ENCODE measurements at regions not wholly inside any gene's neighbourhood (a gene's known extent, or its start where the extent isn't known, plus 50 kb on each side); places are given as distances from the start of the nearest gene placed in this dataset.
A peak's percentile ranks its signal among the peaks of the same experiment; 100 is the strongest.
"Not testable (repeated sequence)": the region's sequence is repeated elsewhere in the genome, so short reads cannot be mapped to it uniquely, and the experiment has no call there.

DNA sequence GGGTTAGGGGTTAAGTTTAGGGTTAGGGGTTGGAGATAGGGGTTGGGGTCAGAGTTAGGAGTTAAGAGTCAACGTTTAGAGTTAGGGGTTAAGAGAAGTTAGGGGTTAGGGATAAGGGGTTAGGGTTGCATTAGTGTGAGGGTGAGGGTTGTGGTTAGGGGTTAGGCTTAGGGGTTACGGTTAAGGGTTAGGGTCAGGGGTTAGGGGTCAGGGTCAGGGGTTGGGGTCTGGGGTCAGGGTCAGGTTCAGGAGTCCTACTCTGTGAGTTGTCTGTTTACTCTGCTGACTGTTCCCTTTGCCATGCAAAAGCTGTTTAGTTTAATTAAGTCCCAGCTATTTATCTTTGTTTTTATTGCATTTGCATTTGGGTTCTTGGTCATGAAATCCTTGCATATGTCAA is 1267.3 kb downstream of the FOXD4L5 start:
- not testable (repeated sequence) for H3K4me3 ChIP-seq, H3K27ac ChIP-seq

DNA sequence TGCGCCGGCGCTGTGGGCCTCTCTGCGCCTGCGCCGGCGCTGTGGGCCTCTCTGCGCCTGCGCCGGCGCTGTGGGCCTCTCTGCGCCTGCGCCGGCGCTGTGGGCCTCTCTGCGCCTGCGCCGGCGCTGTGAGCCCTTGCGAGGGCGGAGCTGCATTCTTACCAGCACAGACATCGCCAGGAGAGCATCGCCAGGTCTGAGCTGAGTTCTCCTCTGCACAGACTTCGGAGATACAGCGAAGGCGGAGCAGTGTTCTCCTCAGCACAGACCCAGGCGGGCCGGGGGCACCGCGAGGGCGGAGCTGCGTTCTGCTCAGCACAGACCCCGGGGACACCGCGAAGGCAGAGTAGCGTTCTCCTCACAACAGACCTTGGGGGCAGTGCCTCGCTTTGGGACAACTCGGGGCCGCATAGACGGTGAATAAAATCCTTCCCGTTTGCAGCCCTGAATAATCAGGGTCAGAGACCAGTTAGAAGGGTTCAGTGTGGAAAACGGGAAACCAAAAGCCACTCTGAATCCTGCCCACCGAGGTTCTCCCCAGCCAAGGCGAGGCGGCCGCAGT is 1268.1 kb downstream of the FOXD4L5 start:
- H3K4me3 ChIP-seq = peak overlapping the region in 3 of 7 experiments; percentile 12 to 29 (median 17)
- H3K27ac ChIP-seq = not testable (repeated sequence)

DNA sequence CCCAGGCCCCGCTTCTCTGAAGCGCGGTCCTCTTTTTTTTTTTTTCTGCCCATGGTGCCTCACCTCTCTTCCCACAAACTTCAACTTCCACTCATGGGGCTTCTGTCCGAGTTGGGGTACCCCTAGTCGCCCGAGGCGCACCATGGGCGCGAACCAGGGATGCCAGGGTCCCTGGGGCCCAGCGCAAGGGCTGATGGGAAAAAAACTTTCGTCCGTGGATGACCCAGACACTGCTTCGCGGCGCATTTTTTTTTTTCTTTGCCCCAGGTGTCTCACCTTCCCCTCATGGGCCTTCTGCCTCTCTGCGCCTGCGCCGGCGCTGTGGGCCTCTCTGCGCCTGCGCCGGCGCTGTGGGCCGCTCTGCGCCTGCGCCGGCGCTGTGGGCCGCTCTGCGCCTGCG is 1268.8 kb downstream of the FOXD4L5 start:
- H3K4me3 ChIP-seq = peak overlapping the region in 3 of 7 experiments; percentile 8 to 16 (median 13)

DNA sequence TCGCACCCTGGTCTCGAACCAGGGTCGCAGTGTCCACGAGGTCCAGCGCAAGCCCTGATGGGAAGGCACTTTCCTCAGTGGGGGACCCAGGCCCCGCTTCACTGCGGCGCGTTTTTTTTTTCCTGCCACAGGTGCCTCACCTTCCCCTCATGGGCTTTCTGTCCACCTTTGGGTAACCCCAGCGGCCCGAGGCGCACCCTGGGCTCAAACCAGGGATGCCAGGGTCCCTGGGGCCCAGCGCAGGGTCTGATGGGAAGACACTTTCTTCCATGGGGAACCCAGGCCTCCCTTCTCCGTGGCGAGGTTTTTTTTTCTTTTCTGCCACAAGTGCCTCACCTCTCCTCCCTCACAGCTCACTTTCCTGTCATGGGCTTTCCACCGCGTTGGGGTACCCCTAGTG is 1269.9 kb downstream of the FOXD4L5 start:
- no peak overlapping the region for H3K4me3 ChIP-seq
- H3K27ac ChIP-seq = no peak overlapping the region

More for the DNA sequence above, 1268.8 kb downstream of the FOXD4L5 start:
- H3K27ac ChIP-seq = not testable (repeated sequence)

DNA sequence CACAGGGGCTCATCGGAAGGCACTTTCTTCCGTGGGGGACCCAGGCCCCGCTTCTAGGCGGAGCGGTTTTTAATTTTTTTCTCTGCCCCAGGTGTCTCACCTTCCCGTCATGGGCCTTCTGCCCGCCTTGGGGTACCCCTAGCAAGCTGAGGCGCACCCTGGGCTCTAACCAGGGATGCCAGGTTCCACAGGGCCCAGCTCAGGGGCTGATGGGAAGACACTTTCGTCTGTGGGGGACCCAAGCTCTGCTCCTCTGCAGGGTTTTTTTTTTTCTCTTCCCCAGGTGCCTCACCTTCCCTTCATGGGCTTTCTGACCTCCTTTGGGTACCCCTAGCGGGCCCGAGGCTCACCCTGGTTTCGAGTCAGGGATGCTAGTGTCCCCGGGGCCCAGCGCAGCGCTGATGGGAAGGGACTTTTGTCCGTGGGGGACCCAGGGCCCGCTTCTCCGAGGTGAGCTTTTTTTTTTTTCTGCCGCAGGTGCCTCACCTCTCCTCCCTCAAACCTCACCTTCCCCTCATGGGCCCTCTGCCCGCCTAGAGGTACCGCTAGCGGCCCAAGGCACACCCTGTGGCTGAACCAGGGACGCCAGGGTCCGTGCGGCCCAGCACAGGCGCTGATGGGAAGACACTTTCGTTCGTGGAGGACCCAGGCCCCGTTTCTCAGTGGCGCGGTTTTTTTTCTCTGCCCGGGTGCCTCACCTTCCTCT is 1270.5 kb downstream of the FOXD4L5 start:
- not testable (repeated sequence) for H3K4me3 ChIP-seq, H3K27ac ChIP-seq

DNA sequence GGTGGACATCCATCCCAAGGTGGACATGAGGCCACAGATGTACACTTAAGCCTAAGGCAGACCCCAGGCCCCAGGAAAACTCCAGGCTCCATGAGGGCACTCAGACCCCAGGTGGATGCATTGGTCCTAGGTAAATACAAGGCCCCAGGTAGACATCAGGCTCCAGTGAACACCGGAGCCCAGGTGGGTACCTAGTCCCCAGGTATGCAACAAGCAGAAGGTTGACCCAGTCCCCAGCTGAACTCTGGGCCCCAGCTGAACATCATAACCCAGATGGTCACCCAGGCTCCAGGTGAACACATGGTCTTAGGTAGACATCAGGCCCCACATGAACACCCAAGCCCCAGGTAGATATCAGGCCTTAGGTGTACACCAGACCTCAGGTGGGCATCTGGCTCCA is 1271.9 kb downstream of the FOXD4L5 start:
- not testable (repeated sequence) for H3K27ac ChIP-seq, H3K4me3 ChIP-seq

DNA sequence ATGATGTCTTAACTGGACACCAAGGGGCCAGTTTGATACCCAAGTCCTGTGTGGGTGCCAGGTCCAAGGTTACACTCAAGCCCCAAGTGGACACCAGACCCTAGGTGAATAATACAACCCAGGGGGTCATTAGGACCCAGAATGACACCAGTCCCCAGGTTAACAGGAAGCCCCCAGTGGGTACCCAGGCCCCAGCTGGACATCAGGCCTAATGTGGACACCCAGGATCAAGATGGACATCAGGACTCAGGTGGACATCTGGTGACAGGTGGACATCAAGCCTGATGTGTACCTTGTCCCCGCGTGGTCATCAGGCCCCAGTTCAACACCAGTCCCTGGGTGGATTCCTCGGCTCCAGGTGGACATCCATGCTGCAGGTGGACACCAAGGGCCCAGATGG is 1273.0 kb downstream of the FOXD4L5 start:
- not testable (repeated sequence) for H3K27ac ChIP-seq, H3K4me3 ChIP-seq

DNA sequence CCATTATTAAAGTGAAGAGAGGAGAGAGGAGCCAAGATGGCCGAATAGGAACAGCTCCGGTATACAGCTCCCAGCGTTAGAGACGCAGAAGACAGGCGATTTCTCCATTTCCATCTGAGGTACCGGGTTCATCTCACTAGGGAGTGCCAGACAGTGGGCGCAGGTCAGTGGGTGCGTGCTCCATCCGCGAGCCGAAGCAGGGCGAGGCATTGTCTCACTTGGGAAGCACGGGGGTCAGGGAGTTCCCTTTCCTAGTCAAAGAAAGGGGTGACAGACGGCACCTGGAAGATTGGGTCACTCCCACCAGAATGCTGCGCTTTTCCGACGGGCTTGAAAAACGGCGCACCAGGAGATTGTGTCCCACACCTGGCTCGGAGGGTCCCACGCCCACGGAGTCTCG is 1305.3 kb downstream of the FOXD4L5 start:
- H3K4me3 ChIP-seq = not testable (repeated sequence)

More for the DNA sequence above, 1305.3 kb downstream of the FOXD4L5 start:
- not testable (repeated sequence) for H3K27ac ChIP-seq

Measured in skin epidermis (tissue), 12 donors.